Prostate gland (tissue), 2 donors: ENCODE measurements at regions not wholly inside any gene's neighbourhood (a gene's known extent, or its start where the extent isn't known, plus 50 kb on each side); places are given as distances from the start of the nearest gene placed in this dataset.

Source experiments
- DNase-seq: peaks from one replicate; pipeline ENCODE4 v3.0.0-alpha.2; 2019; ENCODE audit warnings: low spot score
- H3K27ac ChIP-seq, 2 donors: fragments of 200-600 bp; sonication (generic); 2 replicates each; pipeline ENCODE4 v1.5.1; 2017 to 2019
- H3K27me3 ChIP-seq: fragments of 200-600 bp; sonication (generic); replicated peaks from 2 replicates; pipeline ENCODE4 v1.5.1; 2019; ENCODE audit not compliant: insufficient read depth
- H3K36me3 ChIP-seq, 2 donors: fragments of 200-600 bp; sonication (generic); 1 replicate in 1 of 2; 2 replicates in 1 of 2; pipeline versions ENCODE4 v1.5.1 to v1.8.1; 2017 to 2019
- H3K4me1 ChIP-seq: fragments of 200-600 bp; sonication (generic); replicated peaks from 2 replicates; pipeline ENCODE4 v1.5.1; 2019
- H3K4me3 ChIP-seq, 2 donors: fragments of 200-600 bp; sonication (generic); 2 replicates each; pipeline ENCODE4 v1.5.1; 2017 to 2019
- H3K9me3 ChIP-seq: fragments of 200-600 bp; sonication (generic); 2 replicates; pipeline ENCODE4 v1.5.1; 2017
- POLR2A ChIP-seq: fragments of 450-650 bp; IDR thresholded peaks from one replicate; pipeline ENCODE4 v1.6.1; 2016; ENCODE audit warnings: antibody characterized with exemption, mild to moderate bottlenecking
- POLR2AphosphoS5 ChIP-seq: sonication (generic); formaldehyde crosslinking; IDR thresholded peaks from one replicate; pipeline ENCODE4 v1.6.1; 2017; ENCODE audit warnings: antibody characterized with exemption
- WGBS: methylation state at CpG from one replicate; pipeline ENCODE4 v1.1.5; 2018; 5-methylcytosine and 5-hydroxymethylcytosine counted together
- intact Hi-C: fragments of 100-400 bp; cut with DNase I; formaldehyde crosslinking; loops from one replicate; pipeline ENCODE4 v1.14.2; 2022
- TF ChIP-seq, protein P1 (sequence below), 4 experiments: fragments of 200-600 bp in 2 of 4; fragments of 450-650 bp in 2 of 4; sonication (generic) in 2 of 4; IDR thresholded peaks; 1 replicate in 3 of 4; 2 replicates in 1 of 4; pipeline ENCODE4 v1.5.1; 2016 to 2019; ENCODE audit warnings: antibody characterized with exemption in 4 of 4, mild to moderate bottlenecking in 2 of 4, moderate library complexity in 2 of 4

DNA sequence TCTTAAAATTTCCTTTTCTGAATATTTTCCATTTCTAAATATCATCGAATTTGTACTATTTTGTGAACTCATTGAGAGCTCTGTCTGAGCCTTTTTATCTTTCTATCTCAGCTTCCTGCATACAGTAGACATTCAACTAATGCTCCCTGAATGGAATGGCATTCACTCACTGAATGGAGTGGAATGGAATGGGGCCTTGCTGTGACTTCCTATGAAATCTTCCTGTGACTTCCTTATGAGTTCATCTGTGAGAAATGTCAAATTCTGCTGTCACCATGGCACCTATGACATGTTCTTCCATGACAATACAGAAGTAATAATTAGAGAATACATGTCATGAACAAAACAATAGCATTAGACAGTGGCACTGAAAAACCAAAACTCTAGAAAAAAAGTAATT lies 199.6 kb downstream of the NR4A2 start:
- intact Hi-C loops, result no loop called here

DNA sequence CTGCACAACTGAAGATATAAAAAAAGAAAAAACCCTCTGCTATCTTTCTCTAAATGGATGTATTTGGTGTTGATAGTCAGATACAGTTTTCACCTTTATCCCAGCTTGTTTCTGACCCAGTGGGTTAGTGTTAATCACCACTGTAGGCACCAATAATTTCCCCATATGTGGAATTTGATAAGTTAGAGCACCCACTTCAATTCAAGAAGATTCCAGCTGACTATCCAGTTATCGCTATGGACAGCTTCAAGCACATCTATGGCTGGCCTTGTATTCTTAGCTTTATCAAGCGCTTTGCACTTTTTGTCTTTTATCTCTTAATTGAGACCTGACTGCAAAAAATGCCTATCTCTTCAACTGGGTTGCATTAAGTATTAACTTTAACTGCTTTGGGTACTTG lies 200.4 kb downstream of the NR4A2 start:
- Histone ChIP-seq H3K27me3 (no peaks in the 10 kb centered on the region), H3K4me3 (no peak overlapping the region), H3K36me3 (no peaks in the 10 kb centered on the region), H3K9me3 (no peaks in the 10 kb centered on the region), H3K27ac (no peak overlapping the region), H3K4me1 (no peaks in the 10 kb centered on the region)
- intact Hi-C loops, result no loop called here
- WGBS, result 93% methylated on average over 2 of the region's 2 CpGs
- DNase-seq, result no peak
- TF ChIP-seq POLR2AphosphoS5, result no peak
- TF ChIP-seq, protein P1, sequence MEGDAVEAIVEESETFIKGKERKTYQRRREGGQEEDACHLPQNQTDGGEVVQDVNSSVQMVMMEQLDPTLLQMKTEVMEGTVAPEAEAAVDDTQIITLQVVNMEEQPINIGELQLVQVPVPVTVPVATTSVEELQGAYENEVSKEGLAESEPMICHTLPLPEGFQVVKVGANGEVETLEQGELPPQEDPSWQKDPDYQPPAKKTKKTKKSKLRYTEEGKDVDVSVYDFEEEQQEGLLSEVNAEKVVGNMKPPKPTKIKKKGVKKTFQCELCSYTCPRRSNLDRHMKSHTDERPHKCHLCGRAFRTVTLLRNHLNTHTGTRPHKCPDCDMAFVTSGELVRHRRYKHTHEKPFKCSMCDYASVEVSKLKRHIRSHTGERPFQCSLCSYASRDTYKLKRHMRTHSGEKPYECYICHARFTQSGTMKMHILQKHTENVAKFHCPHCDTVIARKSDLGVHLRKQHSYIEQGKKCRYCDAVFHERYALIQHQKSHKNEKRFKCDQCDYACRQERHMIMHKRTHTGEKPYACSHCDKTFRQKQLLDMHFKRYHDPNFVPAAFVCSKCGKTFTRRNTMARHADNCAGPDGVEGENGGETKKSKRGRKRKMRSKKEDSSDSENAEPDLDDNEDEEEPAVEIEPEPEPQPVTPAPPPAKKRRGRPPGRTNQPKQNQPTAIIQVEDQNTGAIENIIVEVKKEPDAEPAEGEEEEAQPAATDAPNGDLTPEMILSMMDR (IDR thresholded peaks at IDR 0.05), result no peak
- no peak for TF ChIP-seq POLR2A

More for the DNA sequence above, 199.6 kb downstream of the NR4A2 start:
- Histone ChIP-seq H3K4me1 (no peaks in the 10 kb centered on the region), H3K4me3 (no peak overlapping the region), H3K36me3 (no peaks in the 10 kb centered on the region), H3K9me3 (no peaks in the 10 kb centered on the region), H3K27me3 (no peaks in the 10 kb centered on the region), H3K27ac (no peak overlapping the region)
- no peak for DNase-seq
- no peak for TF ChIP-seq POLR2A
- no peak for TF ChIP-seq POLR2AphosphoS5
- TF ChIP-seq, protein P1 (IDR thresholded peaks at IDR 0.05), result no peak
- 78% methylated on average over 1 of the region's 1 CpG for WGBS

DNA sequence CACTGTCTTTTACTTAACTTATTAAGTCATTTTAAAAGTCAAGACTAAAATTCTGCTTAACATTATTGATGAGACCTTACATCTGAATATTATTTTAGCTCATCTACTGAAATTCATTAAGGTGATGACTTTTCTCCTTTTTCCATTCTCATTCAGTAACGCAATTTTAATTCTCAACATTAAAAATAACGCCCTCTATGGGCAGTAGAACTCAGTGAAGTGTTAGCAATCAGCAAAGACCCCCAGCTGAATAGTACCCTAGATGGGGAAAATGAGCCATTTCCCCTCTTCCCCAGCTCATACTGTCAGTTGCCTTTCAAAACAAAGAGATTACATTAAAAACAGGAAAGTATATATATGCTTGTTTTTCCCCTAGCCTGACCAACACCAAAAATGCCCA lies 203.3 kb downstream of the NR4A2 start:
- 79% methylated on average over 2 of the region's 2 CpGs for WGBS
- no peaks in the 10 kb centered on the region for H3K4me1 ChIP-seq
- no peaks in the 10 kb centered on the region for H3K9me3 ChIP-seq
- H3K36me3 ChIP-seq, result no peaks in the 10 kb centered on the region
- no peak for DNase-seq
- TF ChIP-seq POLR2A (no peak), POLR2AphosphoS5 (no peak)
- TF ChIP-seq, protein P1 (IDR thresholded peaks at IDR 0.05), result no peak
- no peaks in the 10 kb centered on the region for H3K27me3 ChIP-seq
- intact Hi-C loops, result no loop called here
- H3K4me3 ChIP-seq, result no peak overlapping the region
- H3K27ac ChIP-seq, result no peak overlapping the region

DNA sequence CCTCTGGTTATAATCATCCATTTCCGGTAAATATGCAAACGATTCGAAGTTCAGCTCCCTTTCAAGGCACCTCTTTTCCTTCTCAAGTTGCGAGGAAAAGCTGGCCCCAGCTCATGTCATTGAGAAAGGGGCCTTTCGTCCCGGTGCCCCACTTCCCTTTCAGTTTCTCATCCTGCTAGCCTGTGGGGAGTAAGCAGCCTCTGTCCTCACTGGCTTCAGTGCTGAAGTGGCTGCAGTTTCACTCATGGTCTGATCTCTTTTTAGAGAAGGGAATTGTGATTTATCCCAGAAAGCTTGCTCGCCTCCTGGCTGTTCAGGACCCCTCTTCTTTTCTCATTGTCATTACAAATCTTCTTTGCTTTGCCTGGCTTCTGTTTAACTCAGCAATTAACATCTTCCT lies 207.5 kb downstream of the NR4A2 start:
- Histone ChIP-seq H3K9me3 (no peaks in the 10 kb centered on the region), H3K4me1 (no peaks in the 10 kb centered on the region), H3K27ac (no peak overlapping the region), H3K4me3 (no peak overlapping the region), H3K27me3 (no peaks in the 10 kb centered on the region), H3K36me3 (no peaks in the 10 kb centered on the region)
- no peak for TF ChIP-seq POLR2AphosphoS5
- TF ChIP-seq POLR2A, result no peak
- TF ChIP-seq, protein P1 (IDR thresholded peaks at IDR 0.05), result no peak
- DNase-seq, result no peak
- intact Hi-C loops, result no loop called here
- 74% methylated on average over 7 of the region's 7 CpGs for WGBS

DNA sequence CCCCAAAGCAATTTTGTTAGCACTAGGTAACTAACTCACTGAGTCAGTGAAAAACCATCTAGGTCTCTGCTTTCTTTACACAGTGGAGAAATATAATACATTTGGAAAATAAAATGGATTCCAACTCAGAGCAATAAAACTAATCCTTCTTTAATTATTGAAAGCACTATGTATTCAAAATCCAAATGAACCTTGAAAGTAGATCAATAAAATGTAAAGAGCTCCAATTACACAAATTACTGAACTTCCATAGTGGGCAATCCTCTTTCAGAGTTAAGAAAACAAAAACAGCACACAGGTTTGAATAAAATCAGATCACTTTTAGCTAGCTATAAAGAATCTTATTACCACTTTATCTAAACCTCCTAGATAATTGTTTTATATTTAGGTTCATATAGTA lies 208.1 kb downstream of the NR4A2 start:
- intact Hi-C loops, result no loop called here
- no peaks in the 10 kb centered on the region for H3K36me3 ChIP-seq

More for the DNA sequence above, 208.1 kb downstream of the NR4A2 start:
- Histone ChIP-seq H3K27me3 (no peaks in the 10 kb centered on the region), H3K4me1 (no peaks in the 10 kb centered on the region), H3K4me3 (no peak overlapping the region), H3K27ac (no peak overlapping the region), H3K9me3 (no peaks in the 10 kb centered on the region)
- TF ChIP-seq POLR2AphosphoS5 (no peak), POLR2A (no peak)
- TF ChIP-seq, protein P1 (IDR thresholded peaks at IDR 0.05), result no peak
- DNase-seq, result no peak
